ENCODE measurements at regions not wholly inside any gene's neighbourhood (a gene's known extent, or its start where the extent isn't known, plus 50 kb on each side); places are given as distances from the start of the nearest gene placed in this dataset.

DNA sequence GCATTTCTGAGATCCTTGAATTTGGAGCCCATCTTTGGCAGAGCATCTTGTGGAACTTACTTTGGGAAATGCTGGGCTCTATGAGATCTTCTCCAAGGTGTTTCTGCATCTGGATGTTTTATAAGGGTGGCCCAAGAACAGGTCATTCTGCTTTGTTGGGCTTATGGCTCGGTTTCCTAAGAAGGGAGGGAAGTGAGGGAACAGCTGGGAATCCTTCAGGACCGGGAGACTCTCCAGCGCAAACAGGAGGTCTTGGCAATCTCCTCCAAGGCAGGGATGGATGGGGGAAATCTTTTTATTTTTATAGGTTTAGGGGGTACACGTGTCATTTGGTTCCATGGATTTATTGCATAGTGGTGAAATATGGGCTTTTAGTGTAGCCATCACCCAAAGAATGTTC is 54.7 kb downstream of the IRX3 start:
- Mint-ChIP-seq H3K36me3 (no peaks in the 10 kb centered on the region), H3K27me3 (no peaks in the 10 kb centered on the region), H3K9me3 (ENCODE audit: low read depth) (no peaks in the 10 kb centered on the region), H3K4me3 (no peak overlapping the region), H3K4me1 (no peaks in the 10 kb centered on the region), H3K27ac (no peak overlapping the region)
- no peak for ATAC-seq
- CTCF ChIA-PET, result no interaction called here
- no peak for DNase-seq

DNA sequence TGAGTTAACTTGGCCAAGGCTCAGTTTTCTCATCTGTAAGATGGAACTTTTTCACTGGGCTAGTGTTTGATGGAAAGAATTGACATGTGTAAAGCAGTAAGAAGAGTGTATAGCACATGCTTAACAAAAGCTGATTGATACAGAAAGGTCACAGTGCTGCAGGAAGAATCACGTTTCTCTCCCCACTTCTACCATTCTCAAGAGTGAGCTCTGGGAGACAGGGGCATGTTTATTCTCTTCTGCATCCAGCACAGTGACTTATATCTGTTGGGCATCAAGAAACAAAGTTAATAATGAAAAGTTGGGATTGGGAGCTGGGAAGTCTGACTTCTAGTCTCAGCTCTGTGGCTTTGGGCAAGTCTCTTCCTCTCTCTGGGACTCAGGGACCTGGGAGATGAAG is 55.3 kb downstream of the IRX3 start:
- H3K4me3 Mint-ChIP-seq, result no peak overlapping the region
- no peak for ATAC-seq
- no peaks in the 10 kb centered on the region for H3K4me1 Mint-ChIP-seq
- DNase-seq, result no peak
- H3K36me3 Mint-ChIP-seq, result no peaks in the 10 kb centered on the region
- H3K27ac Mint-ChIP-seq, result no peak overlapping the region
- CTCF ChIA-PET, result no interaction called here
- no peaks in the 10 kb centered on the region for H3K27me3 Mint-ChIP-seq
- H3K9me3 Mint-ChIP-seq (ENCODE audit: low read depth), result no peaks in the 10 kb centered on the region

DNA sequence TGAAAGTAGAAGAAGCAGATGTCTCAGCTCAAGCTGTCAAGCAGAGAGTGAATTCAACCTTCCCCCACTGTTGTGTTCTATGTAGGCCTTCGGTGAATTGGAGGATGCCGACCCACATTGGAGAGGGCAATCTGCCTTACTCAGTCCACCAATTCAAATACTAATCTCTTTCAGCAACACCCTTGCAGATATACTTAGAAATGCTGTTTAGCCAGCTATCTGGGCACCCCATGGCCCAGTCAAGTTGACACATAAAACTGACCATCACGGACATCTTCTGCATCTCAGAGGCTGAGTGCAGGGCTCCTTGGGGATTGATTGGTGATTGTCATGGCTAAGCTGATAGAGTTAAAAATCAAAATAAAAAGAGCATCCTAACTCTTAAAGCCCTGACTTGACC is 58.3 kb downstream of the IRX3 start:
- H3K4me3 Mint-ChIP-seq, result no peak overlapping the region
- H3K36me3 Mint-ChIP-seq, result no peaks in the 10 kb centered on the region
- CTCF ChIA-PET, result no interaction called here
- DNase-seq (no peak), ATAC-seq (no peak)
- no peaks in the 10 kb centered on the region for H3K4me1 Mint-ChIP-seq
- H3K27me3 Mint-ChIP-seq, result no peaks in the 10 kb centered on the region
- H3K9me3 Mint-ChIP-seq (ENCODE audit: low read depth), result no peaks in the 10 kb centered on the region
- no peak overlapping the region for H3K27ac Mint-ChIP-seq

DNA sequence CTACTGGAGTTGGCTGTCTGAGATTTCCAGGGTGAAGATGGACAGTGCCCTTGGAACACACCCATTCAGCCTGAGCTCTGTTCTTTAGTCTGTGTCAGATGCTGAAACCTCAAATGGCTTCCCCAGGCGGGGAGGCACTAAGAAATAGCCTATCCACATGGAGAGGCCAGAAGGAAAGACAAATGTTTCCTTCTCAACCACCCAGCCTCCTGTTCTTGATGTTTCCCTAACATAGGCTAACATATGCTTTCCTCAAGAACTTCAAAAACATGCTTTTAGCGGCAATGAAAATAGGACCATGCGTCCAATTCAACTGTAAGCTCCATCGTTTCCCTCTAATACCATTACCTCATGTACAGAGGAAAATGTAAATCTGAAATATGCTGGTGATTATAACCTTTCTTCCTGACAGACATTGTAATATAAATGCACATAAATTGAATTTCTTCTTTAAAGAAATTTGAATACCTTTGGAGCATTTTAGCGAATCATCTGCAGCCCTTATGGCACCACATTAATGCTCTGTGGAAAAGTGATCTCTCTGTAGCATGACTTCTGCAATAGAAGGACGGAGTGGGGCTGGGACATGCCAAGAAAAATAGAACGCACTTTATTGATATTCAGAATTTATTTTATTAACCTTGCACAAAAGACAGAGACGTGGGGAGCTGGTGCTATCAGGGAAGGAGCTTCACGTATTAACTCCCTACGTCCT is 60.1 kb downstream of the IRX3 start:
- ATAC-seq (no peak), DNase-seq (no peak)
- H3K9me3 Mint-ChIP-seq (ENCODE audit: low read depth), result no peaks in the 10 kb centered on the region
- H3K4me1 Mint-ChIP-seq, result no peaks in the 10 kb centered on the region
- no peaks in the 10 kb centered on the region for H3K27me3 Mint-ChIP-seq
- CTCF ChIA-PET, result no interaction called here
- no peak overlapping the region for H3K4me3 Mint-ChIP-seq
- no peak overlapping the region for H3K27ac Mint-ChIP-seq
- no peaks in the 10 kb centered on the region for H3K36me3 Mint-ChIP-seq

DNA sequence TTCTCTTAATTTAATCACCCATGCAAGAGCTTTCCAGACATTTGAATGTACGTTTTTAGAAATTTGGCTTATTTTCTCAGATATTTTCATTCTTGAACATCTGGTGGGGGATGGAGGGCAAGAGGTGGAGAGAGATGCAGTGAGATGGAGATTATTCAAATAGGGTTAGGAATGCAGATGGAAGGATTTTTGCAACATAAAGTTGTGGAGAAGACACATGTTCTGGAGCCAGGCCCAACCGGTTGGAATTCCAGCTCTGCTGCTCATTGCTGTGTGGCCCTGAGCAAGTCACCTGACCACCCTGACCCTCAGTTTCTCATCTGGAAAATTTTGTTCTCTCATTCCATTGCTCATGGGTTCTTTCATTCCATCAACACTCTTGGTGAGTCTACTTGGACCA is 66.9 kb downstream of the IRX3 start:
- H3K27ac Mint-ChIP-seq, result no peak overlapping the region
- no peak overlapping the region for H3K4me3 Mint-ChIP-seq
- no peaks in the 10 kb centered on the region for H3K27me3 Mint-ChIP-seq
- H3K4me1 Mint-ChIP-seq, result no peaks in the 10 kb centered on the region
- no peaks in the 10 kb centered on the region for H3K9me3 Mint-ChIP-seq (ENCODE audit: low read depth)
- CTCF ChIA-PET, result no interaction called here
- H3K36me3 Mint-ChIP-seq, result no peaks in the 10 kb centered on the region
- ATAC-seq, result no peak
- DNase-seq, result no peak

DNA sequence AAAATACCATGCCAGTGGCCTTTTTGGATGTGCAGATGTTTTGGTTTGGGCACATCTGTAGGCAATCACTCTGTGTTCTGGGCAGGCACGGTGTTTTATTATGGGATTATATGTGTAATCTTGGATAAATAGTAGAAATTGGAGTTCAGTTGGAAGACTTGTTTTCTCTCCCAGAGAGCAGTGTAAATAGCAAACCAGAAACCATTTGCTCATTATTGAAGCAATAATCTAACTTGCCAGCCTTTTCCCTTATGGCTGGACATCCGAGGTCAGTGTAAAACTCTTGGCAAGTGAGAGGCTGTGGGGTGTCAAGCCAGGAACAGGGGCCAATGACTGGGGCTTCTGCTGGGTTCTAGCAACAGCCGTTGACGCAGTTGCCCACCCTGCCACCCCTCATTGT is 69.9 kb downstream of the IRX3 start:
- H3K4me1 Mint-ChIP-seq, result no peaks in the 10 kb centered on the region
- H3K4me3 Mint-ChIP-seq, result no peak overlapping the region
- no peaks in the 10 kb centered on the region for H3K36me3 Mint-ChIP-seq
- no peaks in the 10 kb centered on the region for H3K9me3 Mint-ChIP-seq (ENCODE audit: low read depth)
- CTCF ChIA-PET, result no interaction called here
- DNase-seq (no peak), ATAC-seq (no peak)
- no peaks in the 10 kb centered on the region for H3K27me3 Mint-ChIP-seq
- H3K27ac Mint-ChIP-seq, result no peak overlapping the region

DNA sequence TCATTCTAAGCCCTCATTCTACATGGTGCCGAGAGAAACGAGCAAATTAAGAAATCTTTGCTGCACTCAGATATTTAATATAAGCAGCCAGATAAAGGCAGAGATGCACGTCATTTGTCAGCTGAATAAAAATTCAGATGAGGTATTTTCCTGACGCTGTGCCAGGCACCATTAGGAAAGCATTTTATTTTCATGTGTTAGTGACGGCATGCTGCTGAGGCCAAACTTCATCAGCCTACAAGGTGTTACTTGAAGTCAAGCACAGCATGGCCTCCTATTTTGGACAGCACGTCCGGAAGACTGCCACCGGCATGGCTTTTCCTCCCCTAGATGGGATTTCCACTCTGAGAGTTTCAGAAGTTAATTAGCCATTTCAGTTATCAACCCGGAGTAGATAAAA is 70.3 kb downstream of the IRX3 start:
- Mint-ChIP-seq H3K27ac (no peak overlapping the region), H3K9me3 (ENCODE audit: low read depth) (no peaks in the 10 kb centered on the region), H3K27me3 (no peaks in the 10 kb centered on the region), H3K36me3 (no peaks in the 10 kb centered on the region), H3K4me1 (no peaks in the 10 kb centered on the region), H3K4me3 (no peak overlapping the region)
- CTCF ChIA-PET, result no interaction called here
- DNase-seq (no peak), ATAC-seq (no peak)

DNA sequence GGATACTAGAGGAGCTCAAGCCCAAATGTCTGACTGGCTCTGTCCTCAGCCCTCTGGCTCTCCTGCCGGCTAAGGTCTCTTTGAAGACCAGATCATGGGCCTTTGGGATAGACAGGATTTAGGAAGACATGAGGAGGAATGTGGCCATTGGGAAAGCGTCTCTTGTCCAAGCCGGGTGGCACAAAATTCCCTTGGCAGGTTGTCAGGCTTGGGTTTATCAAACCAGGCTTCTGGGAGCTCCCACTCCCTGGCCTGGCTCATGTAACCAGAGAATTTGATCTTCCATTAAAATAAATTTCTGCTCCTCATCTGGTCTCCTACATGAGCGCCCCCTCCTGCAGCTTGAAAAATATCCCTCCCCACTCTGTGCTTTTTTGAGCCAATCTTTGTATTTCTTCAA is 71.1 kb downstream of the IRX3 start:
- CTCF ChIA-PET, result no interaction called here
- Mint-ChIP-seq H3K27me3 (no peaks in the 10 kb centered on the region), H3K36me3 (no peaks in the 10 kb centered on the region), H3K27ac (no peak overlapping the region), H3K4me3 (no peak overlapping the region), H3K4me1 (no peaks in the 10 kb centered on the region), H3K9me3 (ENCODE audit: low read depth) (no peaks in the 10 kb centered on the region)
- ATAC-seq (no peak), DNase-seq (no peak)

DNA sequence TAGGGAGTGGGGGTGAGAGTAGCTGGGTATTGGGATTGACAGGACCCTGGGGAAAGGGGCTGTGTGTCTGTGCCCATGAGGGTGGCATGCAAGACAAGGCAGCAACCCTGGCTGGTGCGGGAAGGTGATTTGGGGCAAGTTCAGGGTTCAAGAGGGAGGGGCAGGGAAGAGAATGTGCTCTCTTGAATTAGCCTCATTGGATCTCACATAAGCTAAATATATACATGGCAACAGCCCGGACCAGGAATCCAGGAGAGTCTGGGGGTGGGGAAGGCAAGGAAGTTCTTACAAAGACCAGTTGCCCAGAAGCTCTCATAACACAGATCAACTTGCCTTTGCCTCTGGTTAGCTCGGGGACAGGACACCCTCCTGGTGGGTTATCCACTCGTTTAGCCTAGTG is 73.3 kb downstream of the IRX3 start:
- no peaks in the 10 kb centered on the region for H3K27me3 Mint-ChIP-seq
- H3K4me1 Mint-ChIP-seq, result no peaks in the 10 kb centered on the region
- no peak overlapping the region for H3K27ac Mint-ChIP-seq
- no peak overlapping the region for H3K4me3 Mint-ChIP-seq
- no peak for DNase-seq
- H3K9me3 Mint-ChIP-seq (ENCODE audit: low read depth), result no peaks in the 10 kb centered on the region
- CTCF ChIA-PET, result no interaction called here
- H3K36me3 Mint-ChIP-seq, result no peaks in the 10 kb centered on the region
- no peak for ATAC-seq

DNA sequence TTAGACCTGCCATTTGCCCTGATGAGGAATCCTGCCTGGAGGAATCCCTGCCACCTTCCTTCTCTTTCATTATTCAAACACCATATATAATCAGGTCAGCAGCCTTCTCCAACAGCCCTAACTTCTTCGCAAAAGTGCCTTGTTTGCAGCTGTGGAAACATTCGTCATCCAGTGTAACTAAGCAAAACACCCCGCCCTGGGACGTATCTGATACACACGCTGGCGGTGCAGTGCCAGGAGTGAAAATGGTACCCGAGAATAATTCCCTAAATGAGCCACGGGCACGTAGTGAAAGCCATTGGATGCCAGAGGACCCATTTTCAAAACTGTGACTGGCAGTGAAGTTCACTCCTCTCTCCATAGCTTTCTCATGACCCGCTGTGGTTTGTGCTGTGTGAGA is 73.7 kb downstream of the IRX3 start:
- DNase-seq (no peak), ATAC-seq (no peak)
- Mint-ChIP-seq H3K4me3 (no peak overlapping the region), H3K27me3 (no peaks in the 10 kb centered on the region), H3K9me3 (ENCODE audit: low read depth) (no peaks in the 10 kb centered on the region), H3K4me1 (no peaks in the 10 kb centered on the region), H3K36me3 (no peaks in the 10 kb centered on the region), H3K27ac (no peak overlapping the region)
- CTCF ChIA-PET, result no interaction called here

DNA sequence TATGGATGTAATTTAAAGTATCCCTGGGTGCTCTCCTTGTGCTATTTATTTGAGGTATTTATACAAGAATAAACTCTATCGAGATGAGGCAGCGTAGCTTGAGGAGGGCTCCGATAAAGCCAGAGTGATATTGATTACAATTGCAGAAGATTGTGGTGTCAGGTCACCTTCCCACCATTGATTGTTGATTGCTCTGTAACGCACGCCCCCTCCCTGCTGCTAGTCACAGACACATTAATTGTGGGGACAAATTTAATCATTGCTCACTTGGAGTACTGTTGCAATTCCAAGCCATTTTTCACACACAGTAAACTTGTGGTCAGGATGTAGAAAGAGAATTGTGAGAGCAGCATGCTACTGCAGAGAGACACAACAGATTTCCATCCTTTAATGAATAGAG is 75.4 kb downstream of the IRX3 start:
- H3K27me3 Mint-ChIP-seq, result peaks cover 2% of the 10 kb centered on the region

DNA sequence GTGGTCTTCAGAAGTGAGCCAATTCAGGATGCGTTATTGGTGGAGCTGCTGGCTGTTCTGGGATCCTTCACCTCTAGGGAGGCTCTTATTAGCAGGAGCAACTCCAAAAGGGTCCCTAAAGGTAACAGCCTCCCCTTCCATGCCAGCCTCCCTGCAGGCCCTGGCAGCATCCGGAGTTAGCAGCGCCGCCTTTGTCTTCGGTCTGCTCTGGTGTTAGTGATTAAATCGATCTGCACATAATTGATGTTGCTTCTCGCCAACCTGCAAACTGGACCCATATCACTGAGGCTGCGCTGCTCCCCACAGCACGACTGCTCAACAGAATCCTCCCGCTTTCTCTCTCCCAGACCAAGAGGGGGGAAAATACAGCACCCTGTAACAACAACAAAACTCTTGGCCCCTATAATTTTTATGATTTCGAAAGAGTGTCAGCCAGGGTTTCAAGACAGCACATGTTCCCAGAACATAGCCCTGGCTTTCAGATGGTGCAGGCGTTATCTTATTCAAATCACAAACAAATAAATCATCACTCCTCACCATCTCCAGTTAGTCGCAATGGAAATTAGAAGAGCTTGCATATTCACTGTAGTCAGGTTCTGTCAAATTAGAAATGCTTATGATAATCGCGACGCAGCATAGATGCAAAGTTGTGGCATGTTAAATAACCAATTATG is 76.0 kb downstream of the IRX3 start:
- H3K27me3 Mint-ChIP-seq, result peaks cover 2% of the 10 kb centered on the region
- no peak overlapping the region for H3K4me3 Mint-ChIP-seq
- no peaks in the 10 kb centered on the region for H3K9me3 Mint-ChIP-seq (ENCODE audit: low read depth)
- no peaks in the 10 kb centered on the region for H3K36me3 Mint-ChIP-seq
- CTCF ChIA-PET, result no interaction called here
- no peak overlapping the region for H3K27ac Mint-ChIP-seq
- DNase-seq, result no peak
- no peaks in the 10 kb centered on the region for H3K4me1 Mint-ChIP-seq
- no peak for ATAC-seq

More for the DNA sequence above, 75.4 kb downstream of the IRX3 start:
- DNase-seq (no peak), ATAC-seq (no peak)
- no peak overlapping the region for H3K4me3 Mint-ChIP-seq
- no peaks in the 10 kb centered on the region for H3K36me3 Mint-ChIP-seq
- CTCF ChIA-PET, result no interaction called here
- H3K9me3 Mint-ChIP-seq (ENCODE audit: low read depth), result no peaks in the 10 kb centered on the region
- no peak overlapping the region for H3K27ac Mint-ChIP-seq
- no peaks in the 10 kb centered on the region for H3K4me1 Mint-ChIP-seq

DNA sequence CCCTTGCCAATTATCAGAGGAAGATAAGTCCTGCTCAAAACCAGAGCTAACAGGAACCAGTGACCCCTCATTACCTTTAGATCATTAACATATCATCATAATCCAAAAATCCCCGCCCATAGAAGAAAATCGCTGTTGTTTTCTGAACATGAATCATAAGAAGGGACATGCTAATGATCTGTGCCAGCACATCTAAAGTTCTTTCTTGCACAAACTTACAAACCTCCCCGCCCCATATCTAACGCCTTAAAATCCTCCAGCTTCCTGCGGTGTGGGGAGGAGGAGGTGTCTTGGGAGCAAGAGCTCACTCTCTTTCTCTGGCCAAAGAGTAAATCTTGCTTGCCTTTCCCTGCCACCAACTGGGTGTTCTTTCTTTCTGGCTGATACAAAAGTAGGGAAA is 78.3 kb downstream of the IRX3 start:
- CTCF ChIA-PET, result interaction anchor here (0.5 kb wide), 1 partner anchor 95 kb away, joined by 3 read pairs; no protein-coding TSS in a partner anchor
- Mint-ChIP-seq H3K36me3 (no peaks in the 10 kb centered on the region), H3K4me3 (no peak overlapping the region), H3K27ac (no peak overlapping the region), H3K27me3 (peaks cover 2% of the 10 kb centered on the region), H3K4me1 (no peaks in the 10 kb centered on the region), H3K9me3 (ENCODE audit: low read depth) (no peaks in the 10 kb centered on the region)
- ATAC-seq (no peak), DNase-seq (no peak)

DNA sequence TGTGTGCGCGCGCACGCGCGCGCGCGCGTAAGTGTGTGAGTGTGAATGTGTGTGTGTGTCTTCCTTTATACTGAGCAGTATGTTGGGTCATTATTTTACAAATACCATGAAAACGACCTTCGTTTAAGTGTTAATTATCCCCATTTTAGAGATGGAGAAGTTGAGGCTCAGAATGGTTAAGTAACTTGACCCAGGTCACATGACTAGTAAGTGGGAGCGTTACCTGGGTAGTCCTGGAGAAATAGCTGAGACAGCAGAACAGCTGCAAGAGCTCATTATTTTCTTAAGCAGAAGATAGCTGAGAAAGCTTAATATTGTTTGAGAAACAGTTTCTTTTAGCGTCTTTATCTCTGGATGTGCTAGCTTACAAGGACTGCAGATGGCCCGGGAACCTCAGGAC is 78.8 kb downstream of the IRX3 start:
- Mint-ChIP-seq H3K9me3 (ENCODE audit: low read depth) (no peaks in the 10 kb centered on the region), H3K4me3 (no peak overlapping the region), H3K27me3 (peaks cover 2% of the 10 kb centered on the region), H3K36me3 (no peaks in the 10 kb centered on the region), H3K27ac (no peak overlapping the region), H3K4me1 (no peaks in the 10 kb centered on the region)
- no peak for ATAC-seq
- no peak for DNase-seq
- CTCF ChIA-PET, result no interaction called here

DNA sequence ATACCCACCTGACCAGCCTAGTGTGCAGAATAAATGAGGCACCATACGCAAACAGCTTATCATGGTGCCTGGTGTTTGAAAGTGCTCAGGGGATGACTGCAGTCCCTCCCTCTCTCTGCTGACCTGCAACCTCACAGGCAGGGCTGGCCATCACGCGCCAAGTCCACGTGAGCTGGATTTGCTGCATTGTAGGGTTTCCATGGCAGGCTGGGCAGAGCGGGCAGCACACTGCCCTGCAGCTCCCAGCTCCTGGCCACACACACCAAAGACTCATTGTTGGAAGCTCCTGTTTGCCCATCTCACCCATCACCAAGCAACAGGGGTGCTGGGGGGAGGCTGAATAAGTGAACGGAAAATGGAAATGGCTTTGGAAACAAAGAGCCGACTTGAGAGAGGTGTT is 81.8 kb downstream of the IRX3 start:
- Mint-ChIP-seq H3K27ac (no peak overlapping the region), H3K36me3 (no peaks in the 10 kb centered on the region), H3K27me3 (peaks cover 2% of the 10 kb centered on the region), H3K9me3 (ENCODE audit: low read depth) (no peaks in the 10 kb centered on the region), H3K4me1 (no peaks in the 10 kb centered on the region), H3K4me3 (no peak overlapping the region)
- CTCF ChIA-PET, result no interaction called here
- no peak for DNase-seq
- no peak for ATAC-seq
